Stomach (tissue), 8 donors: ENCODE measurements at regions not wholly inside any gene's neighbourhood (a gene's known extent, or its start where the extent isn't known, plus 50 kb on each side); places are given as distances from the start of the nearest gene placed in this dataset.

Experiments used
- DNase-seq, 2 donors: peaks; one replicate each; pipeline versions ENCODE4 v3.0.0 to v3.0.0-alpha.2; 2013 to 2019
- H3K27ac ChIP-seq, 5 donors: fragments of 200-600 bp in 4 of 5; sonication (generic) in 4 of 5; one replicate each; pipeline ENCODE4 v1.5.1; 2013 to 2019; ENCODE audit warnings: mild to moderate bottlenecking in 1 of 5, moderate library complexity in 1 of 5
- H3K27me3 ChIP-seq, 3 donors: fragments of 200-600 bp; sonication (generic); one replicate each; pipeline ENCODE4 v1.5.1; 2017 to 2019; ENCODE audit warnings: mixed run types in 1 of 3
- H3K36me3 ChIP-seq, 4 donors: fragments of 200-600 bp; sonication (generic); 1 replicate in 3 of 4; 2 replicates in 1 of 4; pipeline ENCODE4 v1.5.1; 2016 to 2019
- H3K4me1 ChIP-seq, 4 donors: fragments of 200-600 bp; sonication (generic); one replicate each; pipeline ENCODE4 v1.5.1; 2016 to 2019
- H3K4me3 ChIP-seq, 4 donors: fragments of 200-600 bp; sonication (generic) in 3 of 4; one replicate each; pipeline ENCODE4 v1.5.1; 2016 to 2019; ENCODE audit warnings: mild to moderate bottlenecking in 1 of 4
- H3K9me3 ChIP-seq, 4 donors: fragments of 200-600 bp; sonication (generic); one replicate each; pipeline ENCODE4 v1.5.1; 2016 to 2019
- EP300 ChIP-seq: sonication (generic); formaldehyde crosslinking; IDR thresholded peaks from one replicate; pipeline ENCODE4 v1.6.1; 2017; ENCODE audit warnings: antibody characterized with exemption
- POLR2A ChIP-seq, 4 donors: fragments of 450-650 bp; IDR thresholded peaks; one replicate each; pipeline ENCODE4 v1.6.1; 2016; ENCODE audit warnings: antibody characterized with exemption in 4 of 4, control low read depth in 2 of 4, mild to moderate bottlenecking in 1 of 4, moderate library complexity in 1 of 4
- POLR2AphosphoS5 ChIP-seq, 3 donors: sonication (generic); formaldehyde crosslinking; IDR thresholded peaks; one replicate each; pipeline ENCODE4 v1.6.1; 2016; ENCODE audit warnings: antibody characterized with exemption in 3 of 3
- WGBS, 5 donors: extraction: QIAGEN DNeasy Blood & Tissue Kit in 3 of 5; methylation state at CpG; one replicate each; pipeline versions ENCODE4 v1.1.5 to v1.1.7; 2013 to 2018; 5-methylcytosine and 5-hydroxymethylcytosine counted together
- intact Hi-C: fragments of 100-400 bp; cut with DNase I; formaldehyde crosslinking; loops from one replicate; pipeline ENCODE4 v1.15.1; 2023; ENCODE audit warnings: low total_unique reads
- TF ChIP-seq, protein P1 (sequence below), 7 experiments: fragments of 450-650 bp in 4 of 7; fragments of 200-600 bp in 3 of 7; sonication (generic) in 3 of 7; IDR thresholded peaks; one replicate each; pipeline ENCODE4 v1.5.1; 2016 to 2019; ENCODE audit warnings: antibody characterized with exemption in 7 of 7, control low read depth in 2 of 7, mild to moderate bottlenecking in 1 of 7
- donor health status: healthy with polysubstance abuse.
- donor health status: Bipolar disorder and iron deficiency.
- donor health status: healthy.

DNA sequence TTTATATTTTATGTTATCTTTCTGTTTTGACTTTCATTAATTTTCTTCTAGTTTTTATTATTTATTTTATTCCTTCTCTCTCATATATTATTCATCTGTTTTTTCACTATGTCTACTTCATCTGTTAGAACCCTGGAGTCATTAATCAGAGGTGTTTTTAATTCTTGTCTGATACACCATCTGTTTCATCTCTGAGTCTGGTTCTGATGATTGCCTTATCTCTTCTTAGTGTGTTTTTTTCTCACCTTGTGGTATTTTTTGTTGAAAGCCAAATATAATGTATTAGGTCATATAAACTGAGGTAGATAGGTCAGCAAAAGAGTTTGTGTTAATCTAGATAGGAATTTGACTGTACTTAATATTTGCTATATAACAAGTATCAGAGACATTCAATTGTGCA is 1005.7 kb upstream of the NCAM2 start:
- Histone ChIP-seq H3K36me3 (no peaks in the 10 kb centered on the region), H3K4me3 (no peak overlapping the region), H3K27ac (no peak overlapping the region), H3K27me3 (no peaks in the 10 kb centered on the region), H3K9me3 (peaks cover 0 to 8% (median 0%) of the 10 kb centered on the region in 4 donors), H3K4me1 (no peaks in the 10 kb centered on the region)
- intact Hi-C loops: no loop called here
- no peak for DNase-seq
- TF ChIP-seq, protein P1, sequence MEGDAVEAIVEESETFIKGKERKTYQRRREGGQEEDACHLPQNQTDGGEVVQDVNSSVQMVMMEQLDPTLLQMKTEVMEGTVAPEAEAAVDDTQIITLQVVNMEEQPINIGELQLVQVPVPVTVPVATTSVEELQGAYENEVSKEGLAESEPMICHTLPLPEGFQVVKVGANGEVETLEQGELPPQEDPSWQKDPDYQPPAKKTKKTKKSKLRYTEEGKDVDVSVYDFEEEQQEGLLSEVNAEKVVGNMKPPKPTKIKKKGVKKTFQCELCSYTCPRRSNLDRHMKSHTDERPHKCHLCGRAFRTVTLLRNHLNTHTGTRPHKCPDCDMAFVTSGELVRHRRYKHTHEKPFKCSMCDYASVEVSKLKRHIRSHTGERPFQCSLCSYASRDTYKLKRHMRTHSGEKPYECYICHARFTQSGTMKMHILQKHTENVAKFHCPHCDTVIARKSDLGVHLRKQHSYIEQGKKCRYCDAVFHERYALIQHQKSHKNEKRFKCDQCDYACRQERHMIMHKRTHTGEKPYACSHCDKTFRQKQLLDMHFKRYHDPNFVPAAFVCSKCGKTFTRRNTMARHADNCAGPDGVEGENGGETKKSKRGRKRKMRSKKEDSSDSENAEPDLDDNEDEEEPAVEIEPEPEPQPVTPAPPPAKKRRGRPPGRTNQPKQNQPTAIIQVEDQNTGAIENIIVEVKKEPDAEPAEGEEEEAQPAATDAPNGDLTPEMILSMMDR (IDR thresholded peaks at IDR 0.05): no peak
- TF ChIP-seq POLR2AphosphoS5 (IDR thresholded peaks at IDR 0.05) (no peak), EP300 (no peak), POLR2A (IDR thresholded peaks at IDR 0.05) (no peak)

GRCh38 chr21:19993268-19993667 is 1004.9 kb upstream of the NCAM2 start:
- TF ChIP-seq POLR2AphosphoS5 (IDR thresholded peaks at IDR 0.05): no peak
- no peak for TF ChIP-seq POLR2A (IDR thresholded peaks at IDR 0.05)
- TF ChIP-seq, protein P1 (IDR thresholded peaks at IDR 0.05): no peak
- no peak for TF ChIP-seq EP300
- no peaks in the 10 kb centered on the region for H3K4me1 ChIP-seq
- intact Hi-C loops: no loop called here
- H3K36me3 ChIP-seq: no peaks in the 10 kb centered on the region
- H3K4me3 ChIP-seq: no peak overlapping the region
- H3K27ac ChIP-seq: no peak overlapping the region
- no peaks in the 10 kb centered on the region for H3K27me3 ChIP-seq
- 32 to 59% (median 35%) methylated on average over 4 of the region's 4 CpGs for WGBS, 5 donors
- no peak for DNase-seq
- peaks cover 0 to 8% (median 0%) of the 10 kb centered on the region in 4 donors for H3K9me3 ChIP-seq

DNA sequence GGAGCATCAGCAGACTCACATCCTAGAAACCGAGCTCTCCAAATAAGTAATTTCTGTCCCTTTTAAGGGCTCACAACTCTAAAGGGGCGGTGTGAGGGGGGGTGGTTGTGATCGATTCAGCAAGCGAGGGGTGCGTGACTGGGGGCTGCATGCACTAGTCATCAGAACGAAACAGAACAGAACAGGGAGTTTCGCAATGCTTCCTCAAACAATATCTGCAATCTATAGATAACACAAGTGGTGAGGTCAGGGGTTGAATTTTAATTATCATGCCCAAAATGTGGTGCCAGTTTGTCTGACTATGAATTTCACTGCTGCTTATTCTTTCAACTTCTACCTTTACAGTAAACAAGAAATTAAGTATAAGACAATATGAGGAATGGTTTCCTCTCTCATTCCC is 1003.0 kb upstream of the NCAM2 start:
- H3K4me3 ChIP-seq: no peak overlapping the region
- no peaks in the 10 kb centered on the region for H3K27me3 ChIP-seq
- WGBS, 5 donors: 62 to 75% (median 70%) methylated on average over 7 of the region's 7 CpGs
- peaks cover 0 to 12% (median 3%) of the 10 kb centered on the region in 4 donors for H3K9me3 ChIP-seq
- no peaks in the 10 kb centered on the region for H3K4me1 ChIP-seq
- H3K36me3 ChIP-seq: no peaks in the 10 kb centered on the region
- H3K27ac ChIP-seq: no peak overlapping the region
- no peak for DNase-seq
- TF ChIP-seq POLR2A (IDR thresholded peaks at IDR 0.05): no peak
- intact Hi-C loops: no loop called here

GRCh38 chr21:19998453-19998852 is 999.8 kb upstream of the NCAM2 start:
- Histone ChIP-seq H3K36me3 (no peaks in the 10 kb centered on the region), H3K27ac (no peak overlapping the region), H3K4me3 (no peak overlapping the region), H3K4me1 (no peaks in the 10 kb centered on the region), H3K27me3 (no peaks in the 10 kb centered on the region), H3K9me3 (peaks cover 0 to 12% (median 3%) of the 10 kb centered on the region in 4 donors)
- 87 to 92% (median 91%) methylated on average over 5 of the region's 5 CpGs for WGBS, 5 donors
- DNase-seq: no peak
- no peak for TF ChIP-seq POLR2AphosphoS5 (IDR thresholded peaks at IDR 0.05)
- no peak for TF ChIP-seq POLR2A (IDR thresholded peaks at IDR 0.05)
- TF ChIP-seq EP300: no peak
- TF ChIP-seq, protein P1 (IDR thresholded peaks at IDR 0.05): no peak
- intact Hi-C loops: no loop called here

- WGBS, 5 donors: 83 to 87% (median 86%) methylated on average over 18 to 23 of the region's 23 CpGs
- TF ChIP-seq POLR2AphosphoS5 (IDR thresholded peaks at IDR 0.05): no peak
- TF ChIP-seq POLR2A (IDR thresholded peaks at IDR 0.05): no peak
- TF ChIP-seq, protein P1 (IDR thresholded peaks at IDR 0.05): no peak
- no peak for TF ChIP-seq EP300
- no peaks in the 10 kb centered on the region for H3K27me3 ChIP-seq
- DNase-seq: no peak
- no peaks in the 10 kb centered on the region for H3K4me1 ChIP-seq
- intact Hi-C loops: no loop called here
- no peak overlapping the region for H3K27ac ChIP-seq
- H3K36me3 ChIP-seq: no peaks in the 10 kb centered on the region
- peaks cover 0 to 6% (median 2%) of the 10 kb centered on the region in 4 donors for H3K9me3 ChIP-seq
- H3K4me3 ChIP-seq: no peak overlapping the region
Measured at GRCh38 chr21:19999369-20000272, 998.6 kb upstream of the NCAM2 start.
